Esophagus mucosa (tissue), 1 donor: ENCODE measurements at regions not wholly inside any gene's neighbourhood (a gene's known extent, or its start where the extent isn't known, plus 50 kb on each side); places are given as distances from the start of the nearest gene placed in this dataset.

Experiments used
- ATAC-seq: fragments of 200-7000 bp; cut with Tn5 transposase; one replicate; pipeline ENCODE4 v1.9.1; 2020
- donor health status: DM: yes; HTN: yes; CAD: no.

DNA sequence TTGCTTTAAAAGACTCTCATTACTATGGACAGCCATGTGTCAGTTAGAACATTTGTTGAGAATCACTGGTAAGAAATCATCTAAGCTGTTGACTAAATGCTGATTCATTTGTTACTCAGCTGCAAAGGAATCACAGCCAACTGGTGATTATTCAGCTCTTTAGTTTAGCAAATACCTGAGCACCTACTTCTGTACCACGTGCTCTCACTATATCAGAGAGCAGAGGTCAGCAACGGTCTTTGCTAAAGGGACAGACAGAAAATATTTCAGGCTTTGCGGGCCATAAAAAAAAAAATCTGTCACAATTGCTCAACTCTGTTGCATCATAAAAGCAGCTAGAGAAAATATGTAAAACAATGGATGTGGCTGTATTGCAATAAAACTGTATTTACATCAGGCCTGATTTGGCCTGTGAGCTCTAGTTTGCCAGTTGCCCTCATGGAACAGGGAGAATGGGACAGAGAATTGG lies 377.6 kb downstream of the DNAH5 start:
- peak; percentile 89 for ATAC-seq

DNA sequence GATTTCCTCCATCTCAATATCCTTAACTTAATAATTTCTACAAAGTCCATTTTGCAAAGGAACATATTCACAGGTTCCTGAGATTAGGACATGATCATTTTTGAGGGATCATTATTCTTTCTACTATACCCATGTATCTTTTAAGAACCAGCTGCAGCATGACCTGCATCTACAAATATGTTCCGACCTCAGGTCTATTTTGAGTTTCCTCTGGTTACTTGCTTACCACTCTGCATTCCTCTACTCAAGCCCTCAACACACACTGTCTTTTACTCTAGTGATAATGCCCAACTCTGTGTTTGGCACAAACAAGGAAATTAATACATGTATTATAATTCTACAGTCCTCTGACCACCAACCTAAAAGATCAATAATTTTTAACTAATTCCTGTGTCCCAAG lies 386.1 kb downstream of the DNAH5 start:
- ATAC-seq: no peak

DNA sequence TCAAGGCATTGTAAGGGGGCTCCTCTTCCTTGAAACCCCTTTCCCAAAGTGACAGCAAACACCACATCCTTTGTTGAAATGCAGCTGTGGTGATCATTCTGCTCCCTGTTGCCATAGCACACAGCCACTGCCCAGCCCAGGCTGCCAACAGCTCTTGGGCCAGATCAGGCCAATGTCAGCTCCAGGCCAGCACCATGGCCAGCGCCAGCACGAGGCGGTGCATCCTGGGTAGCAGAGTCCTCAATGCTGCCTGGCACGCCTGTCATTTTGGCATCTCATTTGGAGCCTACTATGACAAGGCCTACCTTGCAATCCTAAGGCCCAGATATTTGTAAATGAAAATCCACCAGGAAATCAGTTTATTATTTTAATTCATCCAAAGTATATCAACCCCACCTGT lies 390.6 kb downstream of the DNAH5 start:
- peak; percentile 68 for ATAC-seq

DNA sequence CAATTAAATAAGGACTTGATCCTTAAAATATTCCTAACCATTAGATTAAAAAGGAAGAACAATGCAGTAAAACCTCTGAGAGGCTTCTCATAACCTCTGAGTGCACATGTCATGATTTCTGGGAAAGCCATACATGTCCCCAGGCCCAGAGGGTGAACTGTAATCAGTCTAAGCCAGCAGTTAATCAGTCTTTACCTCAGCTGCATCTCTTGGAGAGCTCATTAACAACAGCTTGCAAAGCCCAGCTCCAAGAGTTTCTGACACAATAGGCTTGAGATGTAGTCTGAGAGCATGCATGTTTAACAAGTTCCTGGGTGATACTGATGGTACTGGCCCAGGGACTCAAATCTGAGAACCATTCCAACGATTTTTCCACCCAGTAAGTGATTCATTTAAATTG lies 392.1 kb downstream of the DNAH5 start:
- no peak for ATAC-seq

DNA sequence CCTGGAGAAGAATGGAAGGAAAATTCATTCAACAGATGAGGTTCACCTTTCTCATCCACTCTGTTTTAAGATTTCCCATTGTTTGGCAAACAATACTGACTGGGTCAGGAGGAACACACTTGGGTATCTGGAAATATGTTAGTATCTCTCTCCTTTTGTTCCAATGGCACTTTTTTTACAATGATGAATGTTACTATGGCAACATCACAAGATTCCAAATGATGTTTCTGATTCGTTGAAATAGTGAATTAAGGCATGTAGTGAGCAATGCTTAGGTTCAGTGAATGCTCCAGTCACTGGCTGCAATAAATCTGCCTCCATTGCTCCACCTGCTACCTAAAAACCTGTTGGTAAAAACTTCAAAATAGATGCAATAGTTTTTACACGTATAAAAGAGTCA lies 392.8 kb downstream of the DNAH5 start:
- ATAC-seq: no peak

DNA sequence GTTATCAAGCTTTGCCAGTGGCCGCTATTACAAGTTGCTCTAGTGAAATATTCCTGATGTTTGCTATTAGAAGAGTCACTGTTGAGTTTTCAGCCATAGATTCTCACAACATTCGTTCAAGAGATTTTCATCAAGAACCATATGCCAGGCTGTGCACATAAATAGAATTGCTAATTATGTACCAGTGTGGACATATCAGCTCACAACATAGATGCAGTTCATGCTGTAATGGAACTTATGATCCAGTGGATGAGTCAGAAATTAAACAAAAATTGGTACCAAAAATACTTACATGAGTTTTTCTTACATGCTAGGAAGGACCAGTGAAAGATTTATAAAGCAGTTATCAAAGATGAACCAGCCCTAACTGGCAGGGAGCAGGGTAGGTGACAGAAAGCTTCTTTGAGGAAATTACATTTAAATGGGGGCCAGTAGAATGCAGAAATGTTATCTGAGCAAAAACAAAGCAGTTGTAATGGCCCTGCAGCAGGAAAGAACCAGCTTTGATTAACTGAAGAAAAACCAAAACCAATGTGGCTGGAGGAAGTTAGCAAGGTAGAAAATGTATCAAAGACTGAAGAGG lies 404.2 kb downstream of the DNAH5 start:
- ATAC-seq: no peak

DNA sequence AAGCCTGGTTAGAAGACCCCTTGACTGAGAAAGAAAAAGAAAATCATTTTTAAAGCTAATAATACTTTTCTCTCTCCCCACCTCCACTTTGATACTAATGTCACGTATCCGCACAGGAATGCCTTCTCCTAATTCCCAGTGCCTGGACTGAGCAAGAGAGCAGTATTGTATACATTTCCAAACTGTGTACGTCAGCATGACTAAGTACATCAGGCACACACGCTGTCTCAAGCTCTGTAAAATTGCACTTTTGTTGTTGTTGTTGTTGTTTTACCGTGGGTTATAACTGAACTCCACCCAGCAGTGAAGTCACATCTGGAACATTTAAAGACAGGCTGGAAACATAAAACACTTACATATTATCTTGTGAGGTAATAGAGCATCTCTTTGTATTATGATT lies 407.6 kb downstream of the DNAH5 start:
- ATAC-seq: no peak

DNA sequence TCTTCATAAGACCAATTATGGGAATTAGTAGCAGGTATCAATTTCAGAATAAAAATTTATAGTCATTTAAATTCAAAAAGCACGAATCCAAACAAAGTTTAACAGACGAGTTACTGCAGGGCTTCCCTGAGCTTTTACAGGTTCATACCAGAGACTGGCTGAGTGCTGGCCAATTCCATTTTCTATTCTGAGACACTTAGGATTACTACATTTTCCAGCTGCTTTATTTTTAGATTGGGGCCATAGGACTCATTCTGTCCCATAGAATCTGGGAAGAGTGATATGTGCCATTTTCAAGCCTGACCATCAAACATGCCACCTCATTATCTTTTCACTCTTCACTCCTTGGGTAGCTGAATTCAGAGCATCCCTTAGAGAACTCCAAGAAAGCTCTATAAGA lies 410.7 kb downstream of the DNAH5 start:
- ATAC-seq: no peak

DNA sequence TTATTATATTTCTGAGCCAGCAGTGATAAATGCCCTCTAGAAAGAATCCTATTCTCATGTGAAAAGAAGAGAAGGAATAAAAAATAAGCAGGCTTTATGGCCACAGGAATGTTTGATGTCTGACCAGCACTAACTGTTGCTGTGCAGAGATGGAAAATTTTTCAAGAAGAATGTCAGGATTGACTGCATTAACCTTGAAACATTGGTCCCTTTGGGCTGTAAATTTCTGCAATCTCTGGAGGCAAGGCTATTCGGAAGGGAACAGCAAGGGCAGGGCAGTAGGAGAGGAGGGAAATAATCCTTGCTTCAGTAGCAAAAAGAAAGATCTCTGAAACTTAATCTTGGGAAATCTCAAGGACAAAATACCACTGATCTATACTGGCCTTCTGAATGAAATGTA lies 415.2 kb downstream of the DNAH5 start:
- no peak for ATAC-seq

DNA sequence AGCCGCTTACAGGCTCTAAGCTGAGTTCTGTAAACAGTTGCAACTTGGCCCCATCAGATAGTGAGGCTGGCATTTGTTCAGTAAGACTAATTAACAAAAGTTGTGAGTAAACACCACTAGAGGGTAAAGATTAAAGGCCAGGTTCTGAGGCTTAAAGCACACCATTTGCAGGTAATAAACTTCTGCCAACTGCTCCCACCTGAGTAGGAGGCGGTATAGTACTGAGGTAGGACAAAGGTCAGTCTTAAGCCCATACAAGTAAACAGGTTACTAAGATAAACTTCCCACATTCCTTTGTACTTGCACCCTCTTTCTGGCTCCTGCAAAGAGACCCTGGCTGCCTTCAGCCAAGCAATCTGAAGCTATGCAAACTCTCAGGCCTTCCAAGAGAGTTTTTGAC lies 419.6 kb downstream of the DNAH5 start:
- no peak for ATAC-seq

DNA sequence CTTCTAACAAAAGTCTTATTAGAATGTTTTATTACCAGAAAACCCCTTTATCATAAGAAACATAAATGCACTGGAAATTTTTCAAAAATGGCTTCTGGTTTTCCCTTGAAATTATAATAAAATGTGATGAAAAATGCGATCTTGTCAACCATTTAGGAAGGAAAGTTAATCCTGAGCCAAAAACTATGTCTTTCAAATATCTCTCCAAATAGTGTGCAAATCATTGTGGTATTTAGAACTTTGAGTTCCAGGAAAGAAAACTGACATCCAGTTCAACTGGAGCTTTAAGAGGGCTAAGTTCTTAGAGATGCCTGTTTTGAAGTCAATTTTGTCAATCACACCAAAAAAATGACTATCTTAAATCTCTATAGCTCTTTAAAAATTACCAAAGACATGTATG lies 425.4 kb downstream of the DNAH5 start:
- no peak for ATAC-seq

DNA sequence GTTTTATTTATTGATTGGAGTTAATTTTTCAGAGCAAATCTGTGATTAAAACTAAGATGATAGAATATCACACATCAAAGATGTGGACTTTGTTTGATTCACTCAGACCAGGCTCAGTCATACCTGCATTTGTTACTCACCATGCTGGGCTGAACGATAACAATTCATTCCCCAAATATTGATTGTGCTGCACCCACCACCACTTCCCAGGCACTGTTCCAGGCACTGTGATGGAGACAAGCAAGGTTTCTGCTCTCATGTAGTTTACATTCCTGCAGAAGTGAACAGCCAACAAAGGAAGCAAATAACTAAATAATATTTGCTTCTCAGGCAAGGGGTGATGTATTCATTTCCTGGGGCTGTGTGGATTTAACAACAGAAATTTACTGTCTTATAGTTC lies 428.3 kb downstream of the DNAH5 start:
- no peak for ATAC-seq

DNA sequence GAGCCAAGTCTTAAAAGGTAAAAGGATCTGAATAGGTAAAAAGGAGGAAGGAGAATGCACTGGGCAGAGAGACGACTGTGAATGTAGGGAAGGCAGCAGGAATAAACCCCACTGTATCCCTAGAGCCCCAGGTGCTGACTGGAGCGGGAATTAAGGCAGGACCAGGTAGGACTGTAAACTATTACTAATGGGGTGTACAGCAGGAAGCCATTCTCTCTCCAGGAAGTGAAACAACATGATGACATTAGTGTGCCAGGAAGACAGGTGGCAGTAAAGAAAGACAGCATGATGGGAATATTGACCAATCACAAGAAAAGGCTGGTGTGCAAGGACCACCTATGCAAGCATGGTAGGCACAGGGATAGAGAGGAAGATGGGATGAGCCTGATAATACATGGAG lies 433.0 kb downstream of the DNAH5 start:
- peak; percentile 52 for ATAC-seq

DNA sequence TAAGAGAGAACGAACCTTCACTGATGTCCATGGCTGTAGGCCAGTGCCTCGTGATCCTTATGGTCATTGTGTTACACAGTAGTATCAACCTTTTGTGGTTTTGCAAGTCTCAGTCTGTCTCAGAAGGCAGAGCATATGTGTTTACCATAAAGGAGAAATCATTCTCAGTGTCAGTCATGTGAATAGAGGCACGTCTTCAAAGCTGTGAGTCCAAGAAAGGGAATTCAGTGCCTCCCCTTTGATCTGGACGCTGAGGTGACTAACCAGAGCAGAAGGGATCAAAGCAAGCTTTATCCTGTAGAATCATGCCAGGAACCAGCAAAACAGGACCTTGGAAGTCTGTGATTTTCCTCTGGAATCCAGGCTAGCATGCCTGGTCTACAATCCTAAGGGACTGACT lies 433.9 kb downstream of the DNAH5 start:
- ATAC-seq: peak; percentile 94

DNA sequence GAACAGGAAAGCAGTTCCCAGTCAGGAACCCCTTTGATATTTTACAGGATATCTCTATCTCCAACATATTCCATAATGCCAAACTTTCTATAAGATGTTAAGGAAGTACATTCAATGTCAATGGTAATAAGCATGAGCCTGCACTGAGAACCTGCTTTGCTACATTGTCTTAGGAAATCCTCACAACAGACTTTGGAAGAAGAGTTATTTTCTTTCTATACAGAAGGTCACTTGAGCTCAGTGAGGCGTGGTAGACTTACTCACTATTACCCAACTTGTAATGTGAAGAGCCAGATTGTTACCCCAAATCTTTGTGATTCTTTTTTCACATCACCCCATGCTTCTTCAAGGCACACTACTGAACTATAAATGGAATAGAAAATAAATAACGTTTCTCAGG lies 435.9 kb downstream of the DNAH5 start:
- peak; percentile 69 for ATAC-seq

DNA sequence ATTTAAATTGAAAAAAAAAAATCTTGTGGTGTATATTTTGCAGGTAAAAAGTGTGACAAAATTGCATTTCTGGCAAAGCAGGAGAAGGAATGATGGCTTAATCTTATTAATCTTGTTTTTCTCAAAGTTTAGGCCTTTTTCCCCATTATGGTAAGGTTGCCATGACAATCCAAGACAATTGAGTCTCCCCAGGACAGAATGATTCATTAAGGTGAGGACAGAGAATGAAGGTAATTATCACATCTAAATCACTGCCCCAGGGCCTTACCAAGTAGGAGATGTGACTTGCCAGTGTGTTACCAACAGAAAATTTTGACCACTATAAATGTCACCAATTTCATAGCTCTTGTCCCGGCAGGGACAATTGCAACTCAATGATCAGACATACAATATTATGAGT lies 439.2 kb downstream of the DNAH5 start:
- no peak for ATAC-seq

DNA sequence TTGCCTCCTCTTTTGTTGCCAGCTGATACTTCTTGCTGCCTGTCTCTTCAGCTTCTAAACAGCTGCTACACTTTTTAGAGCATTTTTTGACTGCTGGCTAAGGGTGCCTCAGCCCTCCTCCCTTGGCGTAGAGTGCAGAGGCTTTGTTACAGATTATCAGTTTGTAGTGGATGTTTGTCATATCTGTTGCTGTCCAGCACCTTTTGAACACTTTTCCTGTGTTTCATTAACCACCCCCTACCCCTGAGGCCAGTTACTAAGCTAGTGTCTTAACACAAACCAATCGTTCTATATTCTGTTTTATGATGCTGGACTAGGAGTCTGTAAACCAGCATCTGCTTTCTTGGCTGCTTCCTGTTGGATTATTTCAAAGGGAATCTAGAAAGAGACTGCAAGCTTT lies 441.5 kb downstream of the DNAH5 start:
- ATAC-seq: no peak

DNA sequence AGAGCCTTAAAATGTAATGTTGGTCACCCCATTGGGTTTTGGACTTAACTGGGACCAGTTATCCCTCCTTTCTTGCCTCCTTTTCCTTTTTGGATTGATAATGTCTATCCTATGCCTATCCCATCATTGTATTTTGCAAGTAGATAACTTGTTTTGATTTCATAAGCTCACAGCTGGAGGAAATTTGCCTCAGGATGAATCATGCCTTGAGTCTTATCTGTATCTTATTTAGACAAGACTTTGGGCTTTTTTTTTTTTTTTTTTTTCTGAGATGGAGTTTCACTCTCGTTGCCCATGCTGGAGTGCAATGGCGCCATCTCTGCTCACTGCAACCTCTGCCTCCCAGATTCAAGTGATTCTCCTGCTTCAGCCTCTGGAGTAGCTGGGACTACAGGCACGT lies 443.3 kb downstream of the DNAH5 start:
- no peak for ATAC-seq

DNA sequence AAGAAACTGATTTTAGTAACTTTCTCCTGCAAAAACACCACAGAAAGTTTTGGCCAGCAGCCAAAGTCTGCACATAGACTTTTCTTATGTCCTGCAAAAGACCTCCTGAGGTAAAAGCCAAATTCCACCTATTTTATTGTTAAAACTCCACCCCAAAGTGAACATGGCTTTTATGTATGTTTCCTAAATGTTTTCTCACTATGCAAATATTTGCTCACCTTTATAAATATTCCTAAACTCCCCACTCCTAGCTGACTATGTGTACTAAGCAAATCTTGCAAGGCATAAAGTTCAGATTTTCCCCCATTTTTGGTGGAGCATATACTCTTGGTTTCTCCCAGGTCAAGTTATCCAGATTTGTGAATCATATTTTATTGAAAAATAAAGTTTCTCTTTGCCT lies 446.2 kb downstream of the DNAH5 start:
- no peak for ATAC-seq

DNA sequence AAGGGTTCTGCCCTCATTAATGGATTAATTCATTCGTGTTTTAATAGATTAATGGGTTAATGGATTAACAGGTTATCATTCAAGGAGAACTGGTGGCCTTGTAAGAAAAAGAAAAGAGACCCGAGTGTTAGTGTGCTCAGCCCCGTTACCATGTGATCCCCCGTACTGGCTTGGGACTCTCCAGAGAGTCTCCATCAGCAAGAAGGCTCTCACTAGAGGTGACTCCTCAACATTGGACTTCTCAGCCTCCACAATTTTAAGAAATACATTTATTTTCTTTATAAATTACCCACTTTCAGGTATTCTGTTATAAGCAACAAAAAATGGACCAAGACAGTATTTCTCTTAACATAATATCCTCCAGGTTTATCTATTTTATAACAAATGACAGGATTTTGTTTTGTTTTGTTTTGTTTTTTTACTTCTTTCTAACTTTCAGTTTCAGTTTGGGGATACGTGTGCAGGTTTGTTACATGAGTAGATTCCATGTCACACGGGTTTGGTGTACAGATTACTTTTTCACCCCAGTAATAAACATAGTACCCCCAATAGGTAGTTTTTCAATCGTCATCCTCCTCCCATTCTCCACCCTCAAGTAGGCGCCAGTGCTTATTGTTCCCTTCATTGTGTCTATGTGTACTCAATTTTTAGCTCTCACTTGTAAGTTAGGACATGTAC lies 456.1 kb downstream of the DNAH5 start:
- no peak for ATAC-seq

DNA sequence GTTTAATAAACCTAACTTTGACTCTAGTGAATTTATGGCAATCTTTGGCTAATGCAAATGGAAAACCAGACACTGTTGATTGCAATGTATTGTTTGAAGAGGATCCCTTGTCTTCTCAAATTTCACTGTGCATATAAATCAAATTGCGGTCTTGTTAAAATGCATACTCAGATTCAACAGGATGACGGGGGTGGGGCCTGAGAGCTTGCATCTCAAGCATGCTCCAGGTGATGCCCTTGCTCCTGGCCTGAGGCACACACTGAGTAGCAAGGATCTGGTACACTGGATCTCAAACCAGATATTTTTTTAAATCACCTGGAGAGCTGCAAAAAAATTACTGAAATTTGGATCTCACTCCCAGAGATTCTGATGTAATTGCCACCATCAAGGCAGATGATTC lies 463.7 kb downstream of the DNAH5 start:
- ATAC-seq: no peak

DNA sequence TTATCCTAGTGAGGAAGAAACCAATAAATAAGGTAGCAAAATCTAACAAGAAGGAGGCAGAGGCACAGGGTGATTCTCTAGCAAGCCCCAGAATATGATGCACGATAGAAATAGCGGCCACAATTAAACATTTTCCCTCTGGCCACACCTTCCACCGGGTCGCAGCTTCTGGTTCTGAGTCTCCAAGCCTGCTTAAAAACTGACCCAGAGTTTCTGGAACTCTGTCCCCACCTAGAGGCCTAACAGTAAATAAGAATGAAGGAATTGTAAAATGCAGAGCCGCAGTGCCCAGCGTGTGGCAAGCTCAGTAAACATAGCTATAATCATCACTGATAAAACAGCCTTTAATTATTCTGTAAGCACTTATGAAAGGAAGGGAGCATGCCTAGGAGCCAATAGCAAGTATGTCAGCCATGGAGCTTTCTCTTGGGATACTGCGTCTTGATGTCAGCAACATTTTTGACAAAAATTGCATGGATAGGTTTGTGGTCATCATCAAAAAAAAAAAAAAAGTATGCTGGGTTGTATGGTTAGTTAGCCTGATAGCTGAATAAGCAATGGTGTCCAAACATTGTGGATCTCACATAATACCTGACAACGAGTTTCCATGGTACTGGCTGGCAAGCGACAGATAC lies 465.5 kb downstream of the DNAH5 start:
- ATAC-seq: peak; percentile 68

DNA sequence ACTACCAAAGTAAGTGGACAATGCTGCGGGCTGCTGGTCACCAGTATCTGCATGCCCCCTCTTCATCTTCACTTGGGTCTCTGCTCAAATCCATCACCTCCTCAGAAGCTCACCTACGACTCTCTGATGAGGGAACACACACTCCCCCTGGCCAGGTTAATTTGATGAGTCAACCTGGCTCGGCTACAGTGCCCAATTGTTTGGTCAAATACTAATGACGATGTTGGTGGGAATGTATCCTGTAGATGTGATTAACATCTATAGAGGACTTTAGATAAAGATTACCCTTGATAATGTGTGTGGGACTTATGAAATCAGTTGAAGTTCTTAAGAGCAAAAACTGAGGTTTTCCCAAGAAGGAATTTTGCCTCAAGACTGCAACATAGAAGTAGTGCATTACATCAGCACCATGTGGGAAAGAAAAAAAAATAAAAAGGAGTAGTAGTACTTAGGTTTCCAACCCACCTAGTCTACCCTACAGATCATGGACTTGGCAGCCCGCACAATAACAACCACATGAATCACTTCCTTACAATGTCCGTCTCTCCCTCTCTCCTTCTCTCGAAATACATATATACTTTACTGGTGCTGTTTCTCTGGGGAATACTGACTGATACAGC lies 467.3 kb downstream of the DNAH5 start:
- no peak for ATAC-seq

DNA sequence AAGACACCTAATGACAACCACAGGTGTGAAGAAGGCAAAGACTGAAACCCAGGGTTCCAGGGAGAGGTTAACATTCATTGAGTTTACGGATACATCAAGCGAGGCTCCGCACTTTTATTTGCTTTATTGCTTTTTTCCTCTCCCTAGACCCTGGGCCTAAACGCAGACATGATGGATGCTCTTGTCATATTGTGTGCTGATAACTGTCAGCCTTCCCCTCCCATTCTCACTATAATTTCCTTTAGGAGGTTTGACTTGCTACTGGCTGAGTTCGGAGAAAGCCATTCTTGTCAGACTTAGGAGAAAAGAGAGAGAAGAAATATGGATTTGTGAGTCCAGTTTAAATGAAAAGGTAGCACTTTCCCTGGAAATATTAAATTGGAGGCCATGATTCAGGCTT lies 471.6 kb downstream of the DNAH5 start:
- no peak for ATAC-seq
